Neural crest cell (in vitro differentiated cells): ENCODE measurements at regions not wholly inside any gene's neighbourhood (a gene's known extent, or its start where the extent isn't known, plus 50 kb on each side); places are given as distances from the start of the nearest gene placed in this dataset.

Experiments
- DNase-seq: peaks from one replicate; pipeline ENCODE4 v3.0.0; 2021; ENCODE audit warnings: low read depth, mixed read lengths, low spot score
- H3K27ac Mint-ChIP-seq: one replicate; pipeline ENCODE4 v1.8.0; 2021; ENCODE audit warnings: mild to moderate bottlenecking, mixed read lengths; ENCODE audit not compliant: unreplicated experiment
- H3K27me3 Mint-ChIP-seq: 2 replicates; pipeline ENCODE4 v1.8.0; 2021; ENCODE audit warnings: low read depth, mild to moderate bottlenecking, mixed read lengths
- H3K36me3 Mint-ChIP-seq: 2 replicates; pipeline ENCODE4 v1.8.0; 2021; ENCODE audit warnings: low read depth, mild to moderate bottlenecking, mixed read lengths
- H3K4me1 Mint-ChIP-seq: 2 replicates; pipeline ENCODE4 v1.8.0; 2021; ENCODE audit warnings: mixed read lengths
- H3K4me3 Mint-ChIP-seq: one replicate; pipeline ENCODE4 v1.8.0; 2021; ENCODE audit warnings: mild to moderate bottlenecking, mixed read lengths
- H3K9me3 Mint-ChIP-seq: 2 replicates; pipeline ENCODE4 v1.8.0; 2021; ENCODE audit warnings: mixed read lengths
- CTCF ChIP-seq: fragments of 200-600 bp; sonication (generic); conservative IDR thresholded peaks from 2 replicates; pipeline ENCODE4 v1.5.0; 2021; ENCODE audit warnings: antibody characterized with exemption, mild to moderate bottlenecking

- H3K9me3 Mint-ChIP-seq = no peaks in the 10 kb centered on the region
- peaks cover 11% of the 10 kb centered on the region for H3K4me1 Mint-ChIP-seq
- no peak overlapping the region for H3K4me3 Mint-ChIP-seq
- no peak overlapping the region for H3K27ac Mint-ChIP-seq
- DNase-seq = no peak
- no peaks in the 10 kb centered on the region for H3K27me3 Mint-ChIP-seq
- no peak for TF ChIP-seq CTCF
- no peaks in the 10 kb centered on the region for H3K36me3 Mint-ChIP-seq
Measured at GRCh38 chr9:91161465-91162300, 200.0 kb downstream of the AUH start.

DNA sequence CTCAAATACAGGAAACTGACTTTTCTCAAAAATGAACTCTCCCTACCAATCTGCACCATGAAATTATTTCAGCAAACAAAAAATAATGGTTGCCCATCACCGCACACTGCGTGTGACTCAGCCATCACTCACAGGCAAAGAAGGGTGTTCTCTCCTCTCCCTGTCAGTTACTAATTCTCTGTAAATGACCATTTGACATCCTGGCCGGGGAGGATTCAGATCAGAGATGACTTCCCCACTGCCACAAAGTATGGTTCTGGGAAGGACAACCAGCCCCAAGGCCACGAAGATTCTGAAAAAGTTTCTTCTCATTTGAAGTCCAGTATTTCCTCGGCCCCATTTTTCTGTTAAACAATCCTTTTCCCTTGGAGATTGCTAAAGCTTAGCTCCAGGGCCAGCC, 199.4 kb downstream of the AUH start:
- Mint-ChIP-seq H3K4me1 (peaks cover 11% of the 10 kb centered on the region), H3K4me3 (no peak overlapping the region), H3K27me3 (no peaks in the 10 kb centered on the region), H3K36me3 (no peaks in the 10 kb centered on the region), H3K27ac (no peak overlapping the region), H3K9me3 (no peaks in the 10 kb centered on the region)
- DNase-seq = no peak
- no peak for TF ChIP-seq CTCF

GRCh38 chr9:91162784-91163443, 198.8 kb downstream of the AUH start:
- Mint-ChIP-seq H3K4me1 (peaks cover 11% of the 10 kb centered on the region), H3K36me3 (no peaks in the 10 kb centered on the region), H3K27ac (no peak overlapping the region), H3K9me3 (no peaks in the 10 kb centered on the region), H3K4me3 (no peak overlapping the region), H3K27me3 (no peaks in the 10 kb centered on the region)
- DNase-seq = no peak
- TF ChIP-seq CTCF = no peak

- no peak for DNase-seq
- no peak overlapping the region for H3K4me3 Mint-ChIP-seq
- H3K27me3 Mint-ChIP-seq = no peaks in the 10 kb centered on the region
- H3K4me1 Mint-ChIP-seq = peaks cover 11% of the 10 kb centered on the region
- no peaks in the 10 kb centered on the region for H3K36me3 Mint-ChIP-seq
- H3K9me3 Mint-ChIP-seq = no peaks in the 10 kb centered on the region
- TF ChIP-seq CTCF = no peak
- no peak overlapping the region for H3K27ac Mint-ChIP-seq
Measured at GRCh38 chr9:91163444-91163772, 198.3 kb downstream of the AUH start.

- no peak overlapping the region for H3K27ac Mint-ChIP-seq
- H3K4me1 Mint-ChIP-seq = peaks cover 11% of the 10 kb centered on the region
- H3K36me3 Mint-ChIP-seq = no peaks in the 10 kb centered on the region
- no peak overlapping the region for H3K4me3 Mint-ChIP-seq
- H3K9me3 Mint-ChIP-seq = no peaks in the 10 kb centered on the region
- DNase-seq = no peak
- TF ChIP-seq CTCF = no peak
- H3K27me3 Mint-ChIP-seq = no peaks in the 10 kb centered on the region
Measured at GRCh38 chr9:91163773-91164471, 197.8 kb downstream of the AUH start.
